IMR-90 (cell line): ENCODE measurements at regions not wholly inside any gene's neighbourhood (a gene's known extent, or its start where the extent isn't known, plus 50 kb on each side); places are given as distances from the start of the nearest gene placed in this dataset.

Source experiments
- ATAC-seq: fragments of 200-7000 bp; cut with Tn5 transposase; 2 replicates; pipeline ENCODE4 v1.9.1; 2020; ENCODE audit warnings: low read depth, mild to moderate bottlenecking, moderate library complexity
- BruUV-seq: library from RNA; stranded (reverse); fragments of 400-500 nt; replicated peaks from 2 replicates; lab custom pipeline; 2021; lab: Mats Ljungman, UMichigan
- CTCF ChIA-PET: fragments of 300-600 bp; formaldehyde crosslinking; extraction: SDS; loops from one replicate; lab custom pipeline; 2021; ENCODE audit warnings: antibody characterized with exemption; lab: Yijun Ruan, JAX
- POLR2A ChIA-PET: fragments of 300-600 bp; sonication (Branson Sonifier 250); formaldehyde crosslinking; loops from one replicate; lab custom pipeline; 2022; ENCODE audit warnings: antibody characterized with exemption; ENCODE audit not compliant: unreplicated experiment; lab: Charles Lee
- DNase-seq: peaks from one replicate; pipeline ENCODE4 v3.0.0; 2013
- H2AFZ ChIP-seq: replicated peaks from 2 replicates; pipeline ENCODE3; 2013; ENCODE audit warnings: low read length, mild to moderate bottlenecking; ENCODE audit not compliant: poor library complexity
- H2AK5ac ChIP-seq: 2 replicates; pipeline ENCODE4 v1.6.1; 2013; ENCODE audit warnings: low read depth, low read length, inconsistent platforms
- H2AK9ac ChIP-seq: replicated peaks from 2 replicates; pipeline ENCODE3; 2013; ENCODE audit warnings: mild to moderate bottlenecking, low read depth, low read length, moderate library complexity; ENCODE audit not compliant: poor library complexity
- H2BK120ac ChIP-seq: 2 replicates; pipeline ENCODE4 v1.6.1; 2013; ENCODE audit warnings: low read depth, low read length, inconsistent platforms
- H2BK15ac ChIP-seq: 3 replicates; pipeline ENCODE4 v1.6.1; 2013; ENCODE audit warnings: low read depth, low read length, inconsistent platforms
- H2BK20ac ChIP-seq: 2 replicates; pipeline ENCODE4 v1.6.1; 2013; ENCODE audit warnings: low read depth, mild to moderate bottlenecking, inconsistent platforms, low read length, moderate library complexity
- H2BK5ac ChIP-seq: 2 replicates; pipeline ENCODE4 v1.6.1; 2013; ENCODE audit warnings: mild to moderate bottlenecking, low read depth, low read length, inconsistent platforms; ENCODE audit not compliant: poor library complexity, severe bottlenecking
- H3K14ac ChIP-seq: replicated peaks from 2 replicates; pipeline ENCODE4 v1.6.1; 2013; ENCODE audit warnings: low read depth, low read length, inconsistent platforms
- H3K18ac ChIP-seq: 2 replicates; pipeline ENCODE4 v1.6.1; 2013; ENCODE audit warnings: low read depth, low read length, control low read depth
- H3K23ac ChIP-seq: 2 replicates; pipeline ENCODE4 v1.6.1; 2013; ENCODE audit warnings: low read depth, low read length, inconsistent platforms
- H3K27ac ChIP-seq: 2 replicates; pipeline ENCODE4 v1.5.1; 2013; ENCODE audit warnings: mild to moderate bottlenecking, control low read depth, low read length; ENCODE audit not compliant: insufficient read depth
- H3K27me3 ChIP-seq: 2 replicates; pipeline ENCODE4 v1.6.1; 2013; ENCODE audit warnings: low read length; ENCODE audit not compliant: control insufficient read depth, insufficient read depth
- H3K36me3 ChIP-seq: 2 replicates; pipeline ENCODE4 v1.6.1; 2013; ENCODE audit warnings: low read length, mixed read lengths; ENCODE audit not compliant: control insufficient read depth, insufficient read depth
- H3K4ac ChIP-seq: 2 replicates; pipeline ENCODE4 v1.6.1; 2013; ENCODE audit warnings: low read depth, low read length, inconsistent platforms
- H3K4me1 ChIP-seq: 2 replicates; pipeline ENCODE4 v1.6.1; 2013; ENCODE audit warnings: low read length, mixed read lengths; ENCODE audit not compliant: control insufficient read depth, insufficient read depth
- H3K4me2 ChIP-seq: 2 replicates; pipeline ENCODE4 v1.6.1; 2013; ENCODE audit warnings: low read depth, mild to moderate bottlenecking, control low read depth, low read length, moderate library complexity
- H3K4me3 ChIP-seq: 2 replicates; pipeline ENCODE4 v1.5.1; 2013; ENCODE audit warnings: low read depth, mild to moderate bottlenecking, control low read depth, low read length, moderate library complexity; ENCODE audit not compliant: insufficient read depth
- H3K56ac ChIP-seq: 2 replicates; pipeline ENCODE4 v1.6.1; 2013; ENCODE audit warnings: low read length, inconsistent platforms; ENCODE audit not compliant: insufficient read depth; ENCODE audit errors: extremely low read depth
- H3K79me1 ChIP-seq, 2 experiments: 2 replicates each; pipeline ENCODE4 v1.6.1; 2013; ENCODE audit warnings: low read length in 2 of 2, inconsistent platforms in 1 of 2, low read depth in 1 of 2
- H3K9ac ChIP-seq: 2 replicates; pipeline ENCODE4 v1.6.1; 2013; ENCODE audit warnings: low read depth, low read length, control low read depth
- H3K9me1 ChIP-seq: 2 replicates; pipeline ENCODE4 v1.6.1; 2013; ENCODE audit warnings: low read length, inconsistent platforms; ENCODE audit not compliant: insufficient read depth
- H3K9me3 ChIP-seq: 2 replicates; pipeline ENCODE4 v1.6.1; 2013; ENCODE audit warnings: low read length; ENCODE audit not compliant: control insufficient read depth, insufficient read depth
- H4K20me1 ChIP-seq: 2 replicates; pipeline ENCODE4 v1.6.1; 2013; ENCODE audit warnings: low read length, inconsistent platforms; ENCODE audit not compliant: insufficient read depth
- H4K5ac ChIP-seq: 2 replicates; pipeline ENCODE4 v1.6.1; 2013; ENCODE audit warnings: mild to moderate bottlenecking, low read depth, low read length, control low read depth
- H4K8ac ChIP-seq, 2 experiments: 2 replicates each; pipeline ENCODE4 v1.6.1; 2013; ENCODE audit warnings: low read depth in 2 of 2, low read length in 2 of 2, control low read depth in 1 of 2, inconsistent platforms in 1 of 2
- H4K91ac ChIP-seq: 2 replicates; pipeline ENCODE4 v1.6.1; 2013; ENCODE audit warnings: low read depth, low read length, inconsistent platforms; ENCODE audit not compliant: insufficient read depth
- CEBPB ChIP-seq: IDR thresholded peaks from 2 replicates; pipeline ENCODE4 v1.6.1; 2012; ENCODE audit warnings: low read depth, low read length, improper control_type of control experiment
- ELK1 ChIP-seq: fragments of 150-350 bp; IDR thresholded peaks from 2 replicates; pipeline ENCODE4 v1.6.1; 2016; ENCODE audit warnings: low read depth, mild to moderate bottlenecking, low read length, moderate library complexity, borderline replicate concordance
- MXI1 ChIP-seq: IDR thresholded peaks from 2 replicates; pipeline ENCODE4 v1.6.1; 2012; ENCODE audit warnings: low read depth, mild to moderate bottlenecking, low read length, moderate library complexity, borderline replicate concordance
- NFE2L2 ChIP-seq: fragments of 150-350 bp; IDR thresholded peaks from 2 replicates; pipeline ENCODE4 v1.6.1; 2016; ENCODE audit warnings: low read depth, mild to moderate bottlenecking, low read length
- POLR2A ChIP-seq: IDR thresholded peaks from 2 replicates; pipeline ENCODE4 v1.6.1; 2012; ENCODE audit warnings: mild to moderate bottlenecking, low read depth, low read length
- SMC3 ChIP-seq: fragments of 150-350 bp; IDR thresholded peaks from 2 replicates; pipeline ENCODE4 v1.6.1; 2016; ENCODE audit warnings: low read depth, mild to moderate bottlenecking, antibody characterized with exemption, low read length, moderate library complexity
- WGBS, 2 experiments: methylation state at CpG; one replicate each; pipeline versions ENCODE4 v1.1.5 to v1.1.7; 2013; ENCODE audit warnings: missing lambda C conversion rate in 2 of 2; ENCODE audit not compliant: insufficient read length in 1 of 2; ENCODE audit errors: extremely low coverage in 2 of 2; 5-methylcytosine and 5-hydroxymethylcytosine counted together
- dilution Hi-C: fragments of 300-500 bp; cut with HindIII; formaldehyde crosslinking; loops from one replicate; pipeline ENCODE4 v1.14.3; 2018; ENCODE audit warnings: low sequenced_read_pairs; ENCODE audit not compliant: unreplicated experiment
- in situ Hi-C: fragments of 300-500 bp; cut with MboI; formaldehyde crosslinking; loops from 3 replicates; pipeline ENCODE4 v1.14.3; 2019; ENCODE audit warnings: low sequenced_read_pairs, inconsistent platforms, mixed read lengths
- intact Hi-C: fragments of 100-400 bp; cut with micrococcal nuclease; formaldehyde crosslinking; loops from 2 replicates; pipeline ENCODE4 v1.10.0; 2022

- ChIA-PET CTCF (interaction anchor here (1.3 kb wide), 1 partner anchor 13 kb away, joined by 3 read pairs; no protein-coding TSS in a partner anchor), POLR2A (no interaction called here)
- no peak overlapping the region for H3K9ac ChIP-seq
- no peaks in the 10 kb centered on the region for H3K9me1 ChIP-seq
- no peak overlapping the region for H2BK20ac ChIP-seq
- no peak overlapping the region for H2AK5ac ChIP-seq
- H3K4ac ChIP-seq: no peak overlapping the region
- no peak overlapping the region for H4K5ac ChIP-seq
- no peak overlapping the region for H3K56ac ChIP-seq
- no peak for DNase-seq
- no peak overlapping the region for H3K23ac ChIP-seq
- no peak overlapping the region for H2BK15ac ChIP-seq
- intact Hi-C loops (no loop called here), in situ Hi-C loops (no loop called here), dilution Hi-C loops (no loop called here)
- H3K18ac ChIP-seq: no peak overlapping the region
- no peak overlapping the region for H2AFZ ChIP-seq
- H3K79me1 ChIP-seq: no peaks in the 10 kb centered on the region
- ATAC-seq: no peak
- H2BK120ac ChIP-seq: no peak overlapping the region
- no peak overlapping the region for H3K4me2 ChIP-seq
- no TSS peak for BruUV-seq
- H3K27ac ChIP-seq: no peak overlapping the region
- no peaks in the 10 kb centered on the region for H3K4me1 ChIP-seq
- H4K20me1 ChIP-seq: no peaks in the 10 kb centered on the region
- no CpG with 5 or more reads among the region's 2 CpGs for WGBS, 2 experiments
- no peaks in the 10 kb centered on the region for H3K36me3 ChIP-seq
- no peak overlapping the region for H2BK5ac ChIP-seq
- H3K9me3 ChIP-seq: peaks cover 16% of the 10 kb centered on the region
- peaks cover 2% of the 10 kb centered on the region for H3K27me3 ChIP-seq
- no peak overlapping the region for H4K8ac ChIP-seq
- TF ChIP-seq MXI1 (no peak), ELK1 (no peak), POLR2A (no peak), NFE2L2 (no peak), SMC3 (no peak), CEBPB (no peak)
- no peak overlapping the region for H3K4me3 ChIP-seq
- H3K14ac ChIP-seq: no peak overlapping the region
- H2AK9ac ChIP-seq: no peak overlapping the region
- H4K91ac ChIP-seq: no peak overlapping the region
These were observed 109.3 kb upstream of the INSIG1 start for GRCh38 chr7:155188357-155188756.
